ENCODE measurements at regions not wholly inside any gene's neighbourhood (a gene's known extent, or its start where the extent isn't known, plus 50 kb on each side); places are given as distances from the start of the nearest gene placed in this dataset.

DNA sequence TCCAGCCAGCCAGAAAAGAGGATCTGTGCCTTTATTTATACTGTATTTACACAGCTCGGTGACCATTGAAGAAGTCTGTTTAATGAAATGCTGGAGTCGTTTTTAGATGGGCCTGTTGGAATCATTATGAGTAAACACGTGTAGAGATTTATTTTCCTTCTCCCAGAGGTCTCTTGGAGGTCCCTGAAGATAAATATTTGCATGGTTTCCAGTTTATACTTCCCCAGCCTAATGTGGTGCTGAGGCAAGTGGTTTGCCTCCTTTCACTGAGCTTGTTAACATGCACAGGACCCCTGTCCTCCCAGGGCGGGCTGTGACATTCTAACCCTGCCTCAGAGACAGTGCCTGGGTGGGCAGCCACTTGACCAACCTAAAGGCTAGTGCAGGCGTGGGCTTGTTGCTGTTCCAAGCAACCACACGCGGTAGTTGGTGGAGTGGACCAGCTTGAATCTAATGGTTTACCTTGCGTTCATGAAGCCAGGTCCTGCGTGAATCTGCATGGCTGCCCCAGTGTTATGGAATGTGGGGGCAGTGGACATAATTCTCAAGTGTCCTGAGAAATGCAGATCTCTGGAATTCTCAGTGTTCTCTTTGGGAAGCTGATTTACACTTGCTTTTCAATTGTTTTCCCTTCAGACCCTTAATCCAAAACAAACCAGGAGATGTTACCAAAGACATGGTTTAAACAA, 130.2 kb upstream of the DLX2 start:
- no peak for DNase-seq

DNA sequence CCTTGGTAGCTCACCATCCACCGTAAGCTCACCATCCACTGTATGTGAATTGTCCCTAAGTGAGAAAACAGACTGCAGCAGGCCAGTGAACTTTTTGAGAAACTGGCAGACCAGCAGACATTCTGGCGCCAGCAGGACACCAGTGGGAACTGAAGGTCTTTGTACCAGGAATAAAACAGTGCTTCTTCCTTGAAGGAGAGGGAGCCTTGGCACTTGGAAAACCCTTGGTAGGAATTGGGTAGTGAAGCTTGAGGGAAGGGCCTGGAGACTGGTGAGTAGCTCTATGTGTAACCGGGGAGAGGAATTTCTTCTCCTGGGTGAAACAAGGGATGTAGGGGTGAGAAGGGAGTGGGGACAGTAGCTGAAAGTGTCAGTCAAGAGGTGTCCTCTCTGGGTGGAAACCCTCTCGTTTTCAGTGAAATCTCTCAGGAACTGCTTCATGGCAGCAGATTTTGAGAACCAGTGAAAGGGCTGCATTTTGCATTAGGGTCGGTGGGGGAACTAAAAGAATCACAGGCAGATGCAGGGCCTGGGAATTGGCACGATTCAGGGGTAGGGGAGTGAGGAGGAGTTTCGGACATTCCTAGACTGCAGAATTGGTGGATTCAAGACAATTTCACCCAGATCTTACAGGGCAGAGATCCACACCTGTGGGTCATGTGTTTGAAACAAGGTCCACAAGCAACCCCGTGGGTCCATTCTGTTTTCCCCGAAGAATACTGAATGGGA, 131.5 kb upstream of the DLX2 start:
- no peak for DNase-seq

DNA sequence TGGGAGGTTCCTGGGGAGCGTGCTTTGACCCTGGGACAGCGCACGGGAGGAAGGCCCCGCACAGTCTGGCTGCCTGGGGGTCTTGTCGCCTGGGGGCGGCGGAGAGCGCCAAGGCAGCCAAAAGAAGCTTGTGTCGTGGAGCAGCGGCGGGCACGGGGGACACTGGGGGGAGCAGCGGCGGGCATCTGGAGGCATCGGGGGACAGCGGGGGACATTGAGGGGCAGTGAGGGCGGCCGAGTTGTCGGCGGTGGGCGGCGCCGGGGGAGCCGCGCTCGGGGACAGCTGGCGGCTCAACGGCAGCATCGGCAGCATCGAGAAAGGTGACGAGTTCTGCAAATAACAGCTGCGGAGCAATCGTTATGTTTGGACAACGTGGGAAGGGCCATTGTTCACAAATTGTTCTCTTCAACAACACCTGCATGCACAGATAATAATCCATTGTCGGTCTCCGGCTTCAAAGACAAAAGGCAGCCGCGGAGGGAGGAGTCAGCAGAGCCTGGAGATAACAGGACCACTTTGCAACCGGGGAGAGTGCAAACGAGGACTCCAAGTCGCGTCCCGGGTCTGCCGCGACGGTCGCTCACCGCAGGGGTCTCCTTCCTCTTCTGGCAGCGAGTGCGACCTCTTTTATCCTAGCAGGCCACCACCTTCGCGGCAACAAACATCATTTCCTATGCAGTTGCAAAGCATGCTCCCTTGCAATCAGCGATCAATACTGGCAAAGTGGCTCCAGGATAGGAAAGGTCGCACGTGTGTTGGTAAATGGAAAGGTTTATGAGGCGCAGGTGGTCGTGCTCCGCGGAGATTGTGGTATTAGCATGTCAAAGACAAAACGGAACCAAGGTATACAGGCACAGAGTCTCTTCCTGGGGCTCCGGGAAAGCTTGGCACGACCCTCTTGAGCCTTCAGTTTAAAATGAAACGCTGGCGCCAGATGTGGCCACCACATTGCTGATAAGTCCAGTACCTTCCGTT, 132.3 kb upstream of the DLX2 start:
- peak; percentile 63 for DNase-seq

DNA sequence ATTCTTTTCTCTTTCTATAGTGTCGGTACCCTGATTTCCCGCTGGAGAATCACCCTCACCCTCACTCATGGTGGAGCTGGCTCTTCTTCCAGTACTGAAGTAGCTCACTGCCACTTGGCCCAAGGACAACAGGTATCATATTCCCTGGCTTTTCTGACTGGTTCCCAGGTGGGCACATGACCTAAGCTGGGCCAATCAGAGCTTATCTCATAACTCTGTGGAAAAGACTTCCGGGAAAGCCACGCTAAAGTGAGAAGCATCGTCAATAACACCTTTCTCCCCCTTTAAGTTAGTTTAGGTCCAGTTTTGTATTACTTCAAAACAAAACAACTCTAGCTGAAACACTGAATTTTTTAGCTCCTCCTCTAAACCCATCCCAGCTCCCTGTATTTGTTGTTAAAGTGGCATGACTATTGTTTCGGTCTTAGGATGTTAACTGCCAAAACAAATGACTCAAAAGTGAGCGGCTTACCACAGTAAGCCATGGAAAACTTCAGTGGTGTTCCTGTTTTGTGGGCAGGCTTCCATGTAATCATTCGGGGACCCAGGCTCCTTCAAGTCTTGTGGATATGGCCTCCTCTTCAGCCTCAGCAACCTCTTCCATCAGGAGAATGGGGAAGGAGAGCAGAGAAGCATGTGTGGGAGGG, 137.4 kb upstream of the DLX2 start:
- DNase-seq: no peak

DNA sequence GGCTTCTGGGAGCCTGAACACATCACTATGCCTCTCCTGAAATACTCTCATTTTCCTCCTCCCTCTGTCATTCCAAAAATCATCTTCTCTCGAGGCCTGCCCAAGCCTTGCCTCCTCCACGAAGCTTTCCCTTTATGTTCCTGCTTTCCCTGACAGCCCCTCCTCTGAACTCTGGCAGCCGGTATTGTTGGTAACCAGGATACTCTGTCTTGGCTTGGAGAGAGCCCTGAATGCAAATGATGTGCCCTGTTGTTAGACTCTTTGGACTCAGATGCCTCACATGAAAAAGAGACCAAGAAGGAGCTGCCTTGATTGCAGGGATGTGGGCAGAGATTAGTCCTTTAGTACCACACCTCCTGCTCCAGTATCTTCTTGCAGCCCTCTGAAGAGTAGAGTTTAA, 138.5 kb upstream of the DLX2 start:
- DNase-seq: no peak

DNA sequence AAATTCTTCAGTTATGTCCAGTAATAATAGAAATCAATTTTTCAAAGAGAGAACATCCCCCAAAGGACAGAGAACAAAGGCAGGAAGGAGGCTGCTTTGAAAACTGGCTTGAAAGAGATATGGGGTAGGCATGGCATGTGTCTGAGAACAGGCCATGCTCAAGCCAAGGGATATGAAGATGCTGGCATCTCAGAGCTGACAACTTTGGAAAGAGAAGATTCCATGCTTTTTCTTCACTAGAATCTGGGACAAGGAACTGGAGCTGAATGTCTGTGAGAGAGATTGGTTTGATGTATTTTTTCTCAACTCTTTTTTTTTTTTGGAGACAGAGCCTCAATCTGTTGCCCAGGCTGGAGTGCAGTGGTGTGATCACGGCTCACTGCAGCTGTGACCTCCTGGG, 139.8 kb upstream of the DLX2 start:
- no peak for DNase-seq

DNA sequence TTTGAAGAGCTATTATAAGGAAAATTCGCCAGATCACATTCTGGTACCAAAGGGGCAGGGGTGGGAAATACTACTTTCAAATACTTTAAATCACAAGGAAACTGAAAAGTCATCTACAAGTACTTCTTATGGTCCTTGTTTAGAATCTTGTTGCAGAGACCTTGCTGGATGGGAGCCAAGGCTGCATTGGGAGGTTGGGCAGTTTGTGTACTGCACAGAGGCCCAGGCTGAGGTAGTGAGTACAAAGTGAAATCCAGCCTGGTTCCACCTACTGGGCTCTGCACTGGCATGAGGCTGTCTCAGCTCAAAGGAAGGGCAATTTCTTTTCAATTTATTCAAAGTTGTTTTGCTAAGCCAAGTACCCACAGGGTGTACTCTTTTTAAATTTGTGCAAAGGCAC, 140.3 kb upstream of the DLX2 start:
- DNase-seq: no peak

DNA sequence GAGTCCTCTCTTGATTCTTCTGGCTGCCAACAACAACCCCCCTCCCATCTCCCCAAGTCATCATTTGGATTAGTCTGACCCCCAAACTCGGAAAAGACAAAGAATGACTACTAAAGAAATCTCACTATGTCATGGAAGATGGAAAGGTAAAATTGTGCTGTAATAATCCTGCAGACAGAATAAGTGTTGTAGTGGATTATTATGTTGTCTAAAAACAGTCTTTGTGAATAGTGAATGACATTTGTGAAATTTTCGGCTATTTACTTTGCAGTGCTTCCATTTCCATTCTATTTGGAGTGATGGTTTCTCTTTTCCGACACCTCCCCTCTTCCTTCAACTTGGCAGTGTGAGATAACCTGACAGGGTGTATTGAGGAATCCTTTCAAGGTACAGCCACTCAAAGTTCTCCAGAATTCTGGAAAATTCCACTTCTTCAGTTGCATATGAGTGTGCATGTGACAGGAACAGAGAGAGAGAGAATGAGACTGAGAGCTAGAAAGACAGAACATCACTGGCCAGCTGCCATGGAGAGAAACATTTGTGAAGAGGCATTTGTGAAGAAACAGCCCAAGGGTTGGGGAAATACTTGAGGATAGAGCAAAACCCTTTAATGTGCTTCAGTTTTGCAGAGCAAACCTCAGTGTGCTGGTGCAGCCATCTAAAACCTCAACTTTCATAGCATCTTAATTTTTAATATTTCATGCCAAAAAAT, 141.9 kb upstream of the DLX2 start:
- no peak for DNase-seq

DNA sequence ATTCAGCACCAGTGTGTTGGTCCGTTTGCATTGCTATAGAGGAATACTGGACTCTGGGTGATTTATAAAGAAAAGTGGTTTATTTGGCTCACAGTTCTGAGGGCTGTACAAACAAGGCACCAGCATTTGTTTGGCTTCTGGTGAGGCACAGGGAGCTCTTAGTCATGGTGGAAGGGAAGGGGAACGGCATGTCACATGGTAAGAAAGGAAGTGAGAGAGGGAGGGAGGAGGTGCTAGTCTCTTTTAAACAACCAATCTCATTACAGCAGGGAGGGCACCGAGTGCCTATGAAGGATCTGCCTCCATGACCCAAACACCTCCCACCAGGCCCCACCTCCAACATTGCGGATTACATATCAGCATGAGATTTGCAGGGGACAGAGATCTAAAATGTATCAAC, 143.9 kb upstream of the DLX2 start:
- DNase-seq: peak; percentile 55

DNA sequence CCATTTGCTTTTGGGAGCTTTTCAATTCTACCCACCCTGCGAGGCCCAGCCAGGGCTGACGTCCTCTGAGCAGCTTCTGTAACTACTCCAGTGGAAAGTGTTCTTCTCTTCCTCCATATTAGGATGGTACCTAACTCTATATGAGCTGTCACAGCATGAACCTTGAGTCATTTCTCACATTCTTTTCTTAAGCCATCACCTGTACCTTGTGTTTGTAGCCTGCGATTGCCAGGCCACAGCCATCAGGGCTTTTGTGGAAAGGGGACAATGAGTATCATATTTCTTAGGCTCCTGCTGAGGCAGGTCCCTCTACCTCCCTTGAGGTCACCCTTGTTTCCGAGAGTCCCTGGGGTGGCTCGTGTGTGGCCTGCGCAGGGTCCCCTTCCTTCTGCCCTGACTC, 144.5 kb upstream of the DLX2 start:
- no peak for DNase-seq

DNA sequence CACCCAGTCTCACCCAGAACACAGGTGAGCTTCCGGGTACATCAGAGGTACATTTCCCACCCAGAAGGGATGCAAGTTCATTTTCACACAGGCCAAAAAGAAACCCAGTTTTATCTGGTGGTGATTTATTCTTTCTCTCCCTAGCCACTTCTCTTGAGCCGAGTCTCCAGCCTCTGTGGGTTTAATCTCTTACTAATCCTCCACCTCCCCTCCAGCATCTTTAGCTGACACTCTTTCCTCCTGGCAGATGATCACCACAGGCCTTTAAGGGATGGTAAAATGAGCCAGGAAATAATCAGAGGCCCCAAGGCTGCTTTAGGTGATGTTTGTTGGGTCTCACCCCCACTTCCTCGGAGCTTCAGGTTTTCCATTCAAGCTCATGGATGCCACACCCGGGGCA, 145.7 kb upstream of the DLX2 start:
- DNase-seq: peak; percentile 92

DNA sequence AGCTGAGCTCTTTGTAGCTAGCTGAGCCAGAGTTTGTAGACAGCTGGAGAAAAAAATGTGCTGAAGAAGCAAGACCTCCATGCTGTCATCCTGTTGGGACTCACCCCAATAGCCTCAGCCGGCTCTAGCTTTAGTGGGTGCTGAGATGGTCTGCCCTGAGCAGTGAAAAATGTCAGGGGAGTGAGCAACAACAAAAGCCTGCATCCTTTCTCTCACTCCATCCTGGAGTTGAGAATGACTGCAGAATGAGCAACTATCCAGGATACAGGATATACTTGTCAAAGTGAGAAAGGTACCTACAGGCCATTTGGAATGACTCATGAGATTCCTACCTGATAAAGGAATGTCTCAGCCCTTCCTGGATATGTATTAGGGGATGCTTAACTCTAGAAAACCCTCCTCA, 146.1 kb upstream of the DLX2 start:
- DNase-seq: no peak

DNA sequence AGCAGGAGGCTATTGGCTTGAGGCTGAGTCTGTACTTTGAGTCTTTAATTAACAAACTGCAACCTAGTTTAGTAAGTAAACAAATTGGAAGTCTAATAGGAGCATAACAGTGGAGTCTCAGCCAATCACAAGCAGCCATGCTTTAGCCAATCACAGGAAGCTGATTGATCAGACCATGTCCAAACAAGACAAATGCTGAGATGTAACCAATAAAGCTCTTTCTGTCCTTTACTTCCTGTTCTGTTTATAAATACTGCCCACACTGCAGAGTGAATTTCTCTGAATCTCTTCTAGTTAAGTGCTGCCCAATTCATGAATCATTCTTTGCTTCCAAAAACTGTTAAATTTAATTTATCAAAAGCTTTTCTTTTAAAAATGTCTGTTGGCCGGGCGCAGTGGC, 146.6 kb upstream of the DLX2 start:
- DNase-seq: no peak

DNA sequence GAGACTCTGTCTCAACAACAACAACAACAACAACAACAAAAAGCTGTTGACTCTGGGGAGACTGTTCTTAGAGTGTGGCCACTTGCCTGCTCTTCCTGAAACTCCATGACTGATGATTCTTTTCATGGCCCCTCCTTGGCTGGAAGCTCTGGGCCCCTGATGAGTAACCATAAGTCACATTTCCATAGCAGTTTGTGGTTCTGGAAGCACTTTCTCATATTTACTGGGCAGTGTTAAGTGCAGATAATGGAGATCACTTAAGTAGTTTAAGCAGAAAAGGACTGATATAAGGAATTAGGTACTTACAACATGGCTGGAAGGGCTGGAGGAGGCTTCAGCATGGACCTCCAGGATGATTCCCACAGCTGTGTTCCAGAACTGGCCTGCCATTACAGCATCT, 147.3 kb upstream of the DLX2 start:
- DNase-seq: no peak

DNA sequence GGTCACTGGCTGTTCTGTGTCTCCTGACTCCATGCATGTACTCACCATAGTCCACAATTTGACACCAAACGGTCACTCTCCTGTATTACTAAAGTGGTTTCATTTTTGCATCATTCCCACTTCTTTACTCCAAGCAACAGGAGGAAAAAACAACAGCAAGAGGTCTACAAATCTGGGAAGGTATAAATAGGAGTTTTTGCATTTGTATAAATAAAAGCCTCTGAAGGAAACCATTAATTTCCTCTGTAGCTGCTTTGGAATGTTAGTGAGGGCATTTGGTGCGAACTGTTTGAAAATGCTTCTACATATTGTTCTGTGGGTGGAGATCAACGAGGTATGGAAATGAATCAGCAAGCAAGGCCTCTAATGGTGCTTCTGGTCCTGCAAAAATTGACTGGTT, 148.5 kb upstream of the DLX2 start:
- no peak for DNase-seq

DNA sequence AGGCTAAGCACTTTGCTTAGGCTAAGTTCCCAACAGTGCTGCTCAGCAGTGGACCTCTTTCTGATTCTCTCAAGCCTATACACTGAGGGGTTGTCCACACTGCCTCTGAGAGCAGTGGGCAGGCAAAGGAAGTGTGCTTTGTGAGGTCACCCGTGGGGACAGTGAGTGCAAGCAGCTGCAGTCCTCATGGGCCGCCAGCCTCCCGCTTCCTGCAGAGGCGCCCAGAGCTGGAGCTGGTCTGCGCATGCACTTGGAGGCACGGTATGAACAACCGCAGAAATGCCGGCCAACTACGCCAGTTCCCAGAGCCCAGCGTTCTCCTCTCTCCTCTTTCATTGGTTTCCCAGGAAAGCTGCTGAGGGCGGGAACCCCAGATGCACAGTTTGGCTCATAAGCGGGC, 149.5 kb upstream of the DLX2 start:
- no peak for DNase-seq

DNA sequence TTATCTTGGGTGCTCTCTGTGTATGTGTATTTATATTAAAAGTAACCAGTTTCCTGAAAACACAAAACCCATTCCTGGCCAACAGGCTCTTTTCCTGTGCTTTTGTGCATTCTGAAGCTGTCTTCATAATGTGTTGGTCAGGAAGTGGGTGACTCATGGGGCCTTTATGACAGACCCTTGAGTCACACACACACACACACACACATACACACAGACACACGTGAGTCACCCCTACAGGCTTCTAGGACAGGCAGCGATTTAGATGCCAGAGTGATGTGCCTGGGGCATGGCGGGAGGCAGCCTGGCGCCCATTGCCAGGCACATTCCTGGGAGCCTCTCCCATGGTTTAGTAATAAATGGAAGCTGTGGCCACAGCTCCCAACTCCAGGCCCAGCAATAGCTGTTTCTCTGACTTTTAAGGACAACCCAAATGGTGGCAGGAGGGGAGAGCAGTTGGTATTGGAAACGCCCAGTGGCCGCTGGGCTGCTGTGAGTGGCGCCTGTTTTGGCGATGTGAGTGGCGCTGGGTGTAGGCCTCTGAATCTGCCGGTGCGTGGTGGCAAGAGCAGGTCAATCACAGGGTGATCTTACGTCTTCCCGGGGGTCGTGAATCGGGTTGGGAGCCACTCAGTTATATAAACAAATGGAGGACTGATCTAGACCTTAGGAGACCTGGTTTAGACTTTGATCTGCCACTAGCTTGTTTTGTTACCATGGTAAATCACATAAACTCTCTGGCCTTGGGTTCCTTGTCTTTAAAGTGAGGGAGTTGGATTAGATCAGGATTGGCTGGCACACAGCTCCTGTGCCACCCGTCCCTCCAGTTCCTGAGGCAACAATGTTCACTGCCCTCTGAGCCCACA, 150.7 kb upstream of the DLX2 start:
- DNase-seq: no peak

DNA sequence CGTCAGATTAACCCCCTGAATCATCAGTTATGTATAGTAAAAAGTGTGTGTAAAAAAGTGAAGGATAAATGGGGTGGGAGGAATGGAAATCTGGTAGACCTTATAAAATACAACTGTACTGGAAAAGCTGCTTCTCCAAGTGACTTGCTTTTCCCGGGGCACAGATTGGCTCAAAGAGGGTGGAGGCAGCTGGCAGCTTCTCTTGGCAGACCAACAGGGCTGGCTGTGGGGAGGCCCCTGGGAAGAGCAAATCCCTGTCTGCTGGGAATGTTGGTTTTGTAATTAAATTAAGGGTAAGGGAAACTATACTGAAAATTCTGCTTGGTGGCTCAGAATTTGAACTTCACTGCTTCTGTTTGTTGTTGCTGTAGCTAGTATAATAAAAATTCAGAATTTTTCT, 154.2 kb upstream of the DLX2 start:
- peak; percentile 50 for DNase-seq

DNA sequence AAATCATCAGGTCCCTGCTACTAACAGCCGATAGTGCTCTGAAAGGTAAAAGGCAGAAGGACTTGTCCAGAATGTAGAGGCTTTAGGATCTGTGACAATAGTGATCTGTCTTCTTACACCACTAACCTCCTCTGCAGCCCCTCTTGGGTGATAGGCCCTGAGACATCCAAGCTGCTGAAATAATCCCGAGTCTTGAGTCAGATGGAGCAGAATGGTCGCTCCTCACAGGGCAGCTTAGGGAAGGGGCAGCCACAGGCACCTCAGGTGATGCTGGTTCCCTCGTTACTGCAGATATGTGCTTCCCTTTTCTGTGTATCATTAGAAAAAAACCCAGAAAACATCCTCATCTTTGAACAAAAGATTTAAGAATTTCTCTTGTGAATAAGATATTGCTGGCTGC, 157.1 kb upstream of the DLX2 start:
- DNase-seq: peak; percentile 69

DNA sequence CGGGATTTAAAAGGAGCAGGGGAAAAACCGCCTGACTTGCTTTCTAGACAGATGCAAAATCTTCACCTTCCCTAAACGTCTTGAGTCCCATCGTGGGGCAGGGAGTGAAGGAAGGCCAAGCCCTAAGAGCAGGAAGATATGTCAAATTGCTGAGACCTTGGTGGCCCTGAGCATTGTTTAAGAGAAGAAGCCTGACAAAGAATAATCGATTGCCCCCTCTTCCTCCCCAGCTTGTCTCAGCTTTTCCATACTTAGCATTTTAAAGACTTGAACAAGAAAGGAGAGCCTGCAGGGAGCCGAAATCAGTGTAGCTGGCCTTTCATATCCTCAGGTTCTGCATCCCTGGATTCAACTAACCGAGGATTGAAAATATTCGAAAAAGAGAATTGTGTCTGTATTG, 157.6 kb upstream of the DLX2 start:
- peak; percentile 45 for DNase-seq

DNA sequence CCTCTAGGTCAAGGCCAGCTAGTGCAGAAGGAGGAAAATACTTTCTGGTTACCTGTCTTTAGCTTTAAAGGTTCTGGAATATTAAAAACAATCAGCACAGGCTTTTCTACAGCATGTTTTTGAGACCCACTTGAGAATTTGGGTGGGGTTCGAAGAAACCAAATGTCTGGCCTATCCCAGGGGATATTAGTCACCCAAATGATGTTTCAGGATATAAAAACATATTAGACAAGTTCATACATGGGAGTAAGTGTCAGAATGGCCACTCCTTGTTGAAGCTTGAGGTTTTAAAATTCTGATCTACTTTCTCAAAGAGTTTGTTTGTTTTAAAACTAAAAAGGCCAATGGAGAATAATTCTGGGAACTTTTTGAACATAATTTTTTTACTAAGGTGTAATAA, 158.6 kb upstream of the DLX2 start:
- no peak for DNase-seq

DNA sequence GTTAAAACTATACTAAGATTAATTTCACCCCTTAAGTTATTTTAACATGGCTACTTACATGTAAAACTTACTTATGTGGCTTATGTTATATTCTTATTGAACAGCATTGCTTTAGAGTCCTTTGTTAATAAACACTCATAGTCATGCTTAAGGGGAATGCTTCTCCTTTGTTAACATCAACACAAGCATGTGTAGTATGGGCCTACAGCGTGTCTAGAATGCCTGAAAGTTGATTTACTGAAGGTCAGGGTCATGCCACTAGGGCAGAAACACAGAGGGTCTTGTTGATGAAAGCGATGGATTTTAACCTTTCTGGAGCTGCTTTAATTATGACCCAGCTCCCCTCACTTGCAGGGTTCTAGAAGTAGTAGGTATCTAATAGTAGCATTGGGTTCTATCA, 159.8 kb upstream of the DLX2 start:
- no peak for DNase-seq
